NCI-H2107 (cell line): ENCODE measurements at regions not wholly inside any gene's neighbourhood (a gene's known extent, or its start where the extent isn't known, plus 50 kb on each side); places are given as distances from the start of the nearest gene placed in this dataset.

Experiments used
- DNase-seq: peaks from one replicate; lab custom pipeline; 2025; lab: John Stamatoyannopoulos, UW

DNA sequence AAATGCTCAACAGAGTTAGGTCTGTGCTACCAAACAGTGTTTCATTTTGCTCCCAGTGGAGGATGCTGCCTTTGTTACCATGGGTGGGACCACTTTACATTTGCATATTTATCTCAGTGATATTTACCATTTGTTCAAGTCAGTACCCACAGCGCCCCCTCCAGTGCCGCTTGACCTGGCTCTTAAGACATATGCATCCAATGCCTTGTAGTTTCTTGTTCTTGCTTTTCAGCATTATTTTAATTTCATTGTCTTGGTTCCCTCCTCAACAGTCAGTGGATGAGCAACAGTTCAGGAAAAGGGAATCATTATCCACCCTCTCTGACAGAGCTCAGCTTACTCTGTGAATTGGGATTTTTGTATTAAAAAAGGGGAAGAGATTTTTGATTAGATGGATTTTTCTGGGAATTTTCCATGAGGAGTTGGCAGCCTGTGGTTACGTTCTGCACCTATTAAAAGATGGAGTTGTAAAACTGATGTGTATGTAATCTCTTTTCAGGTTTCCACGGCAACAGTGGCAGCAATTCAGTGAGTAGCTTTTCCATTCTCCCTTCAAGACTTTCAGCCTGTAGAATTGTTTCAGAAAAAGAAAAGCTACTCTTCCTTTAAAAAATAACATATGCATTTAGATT lies 240.5 kb upstream of the DAAM1 start:
- DNase-seq = no peak

- DNase-seq = no peak
Measured at GRCh38 chr14:58950555-58950954, 237.9 kb upstream of the DAAM1 start.

DNA sequence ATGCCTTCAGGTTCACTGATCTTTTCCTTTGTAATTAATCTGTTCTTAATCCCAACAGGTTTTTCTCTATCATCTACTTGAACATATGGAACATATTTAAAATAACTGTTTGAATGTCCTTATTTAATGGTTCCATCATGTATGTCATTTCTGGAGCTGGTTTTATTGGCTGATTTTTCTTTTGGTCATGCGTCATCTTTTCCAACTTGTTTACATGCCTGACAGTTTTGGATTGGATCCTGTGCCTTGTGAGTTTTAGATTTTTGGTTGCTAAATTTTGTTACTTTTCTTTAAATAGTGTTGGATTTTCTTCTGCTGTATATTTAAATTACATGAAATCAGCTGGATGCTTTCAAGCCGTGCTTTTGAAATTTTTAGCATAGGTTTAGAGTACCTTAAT lies 237.3 kb upstream of the DAAM1 start:
- DNase-seq = no peak

DNA sequence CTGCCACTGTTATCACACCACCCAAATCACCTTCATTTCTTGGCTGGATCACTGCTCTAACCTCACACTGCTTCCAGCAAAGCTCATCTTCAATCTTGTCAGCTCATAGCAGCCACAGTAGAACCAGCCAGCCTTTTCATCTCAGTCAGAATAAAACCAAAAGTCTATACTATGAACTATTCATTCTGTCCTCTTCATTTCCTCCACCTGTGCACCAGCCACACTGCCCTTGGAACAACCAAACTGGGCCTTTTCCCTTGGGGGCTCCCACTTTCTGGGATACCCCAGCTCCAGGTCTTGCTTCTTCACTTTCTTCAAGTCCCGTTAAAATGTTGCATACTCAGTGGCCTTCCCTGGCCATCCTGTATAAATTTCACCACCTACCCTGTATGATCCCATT lies 234.4 kb upstream of the DAAM1 start:
- no peak for DNase-seq

DNA sequence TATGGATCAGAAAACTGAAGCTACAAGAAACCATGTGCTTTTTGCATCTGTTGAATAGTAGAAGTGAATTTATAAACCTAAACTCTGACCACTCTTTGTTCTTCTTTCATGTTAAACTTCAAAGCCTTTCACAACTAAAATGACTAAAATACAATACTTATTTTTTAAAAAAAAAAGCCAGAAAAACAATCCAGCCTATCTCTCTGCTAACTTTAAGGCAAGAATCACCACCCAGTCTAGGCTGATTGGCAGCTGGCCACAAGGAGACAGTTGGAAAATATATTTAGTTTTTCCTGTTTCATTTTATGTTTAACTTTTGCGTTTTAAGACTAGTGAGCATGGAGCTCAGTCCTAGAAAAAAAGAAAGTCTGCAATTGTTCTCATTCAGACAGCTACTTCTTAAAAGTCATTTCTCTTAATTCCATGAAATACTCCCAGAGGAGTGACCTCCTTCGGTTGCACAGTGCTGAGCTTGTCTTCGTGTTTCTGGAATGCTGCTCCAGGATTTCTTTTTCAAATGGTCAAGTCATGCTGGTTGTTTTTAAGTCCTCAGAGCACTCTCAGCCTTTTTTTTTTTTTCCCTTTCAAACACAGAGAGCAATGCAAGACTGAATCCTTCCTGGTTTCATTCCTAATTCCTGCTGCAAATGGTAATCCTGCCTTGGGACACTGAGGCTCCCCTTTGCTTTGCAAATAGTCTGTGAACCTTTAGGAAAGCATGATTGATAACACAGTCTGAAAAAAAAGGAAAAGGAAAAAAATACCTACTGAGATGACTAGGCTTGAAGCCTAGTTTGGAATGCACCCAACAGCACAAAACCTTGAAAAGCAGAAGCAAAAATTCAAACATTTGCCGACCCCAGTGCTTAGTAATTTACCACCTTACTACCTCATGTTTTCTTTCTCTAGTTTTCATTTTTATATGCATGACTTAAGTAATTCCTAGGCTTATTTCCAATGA lies 233.3 kb upstream of the DAAM1 start:
- DNase-seq = no peak

GRCh38 chr14:58961045-58961731 lies 227.3 kb upstream of the DAAM1 start:
- no peak for DNase-seq

- no peak for DNase-seq
Measured at GRCh38 chr14:58963873-58964597, 224.4 kb upstream of the DAAM1 start.

DNA sequence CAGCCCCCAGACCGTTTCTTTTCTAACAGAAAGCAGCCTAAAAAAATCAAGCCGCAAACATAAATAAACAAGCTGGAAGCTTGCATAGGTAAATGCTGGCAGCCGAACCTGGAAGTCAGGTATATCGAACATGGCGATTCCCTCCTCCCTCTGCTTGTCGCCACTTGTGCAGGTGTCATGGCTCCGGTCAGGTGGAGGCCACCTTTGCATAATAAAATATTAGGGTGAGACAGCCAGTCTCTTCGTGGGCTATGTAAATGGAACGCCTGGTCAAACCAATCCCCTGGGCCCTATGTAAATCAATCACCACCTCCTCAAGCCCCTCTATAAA lies 223.9 kb upstream of the DAAM1 start:
- DNase-seq = no peak

GRCh38 chr14:58965601-58966000 lies 222.9 kb upstream of the DAAM1 start:
- DNase-seq = no peak

DNA sequence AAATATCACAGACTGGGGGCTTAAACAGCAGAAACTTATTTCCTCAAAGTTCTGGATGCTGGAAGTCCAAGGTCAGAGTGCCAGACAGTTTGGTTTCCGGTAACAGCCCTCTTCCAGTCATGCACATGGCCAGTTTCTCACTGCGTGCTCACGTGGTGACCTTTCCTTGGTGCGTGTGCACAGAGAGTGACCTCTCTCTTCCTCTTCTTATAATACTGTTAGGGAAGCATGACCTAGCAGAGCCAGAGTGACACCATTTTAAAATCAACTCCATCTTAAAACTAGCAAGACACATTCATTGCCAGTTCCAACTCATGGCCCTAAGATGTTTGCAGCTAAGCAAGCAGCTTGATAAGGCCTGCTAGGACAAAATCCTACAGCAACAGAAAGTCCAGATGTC lies 221.5 kb upstream of the DAAM1 start:
- DNase-seq = no peak

DNA sequence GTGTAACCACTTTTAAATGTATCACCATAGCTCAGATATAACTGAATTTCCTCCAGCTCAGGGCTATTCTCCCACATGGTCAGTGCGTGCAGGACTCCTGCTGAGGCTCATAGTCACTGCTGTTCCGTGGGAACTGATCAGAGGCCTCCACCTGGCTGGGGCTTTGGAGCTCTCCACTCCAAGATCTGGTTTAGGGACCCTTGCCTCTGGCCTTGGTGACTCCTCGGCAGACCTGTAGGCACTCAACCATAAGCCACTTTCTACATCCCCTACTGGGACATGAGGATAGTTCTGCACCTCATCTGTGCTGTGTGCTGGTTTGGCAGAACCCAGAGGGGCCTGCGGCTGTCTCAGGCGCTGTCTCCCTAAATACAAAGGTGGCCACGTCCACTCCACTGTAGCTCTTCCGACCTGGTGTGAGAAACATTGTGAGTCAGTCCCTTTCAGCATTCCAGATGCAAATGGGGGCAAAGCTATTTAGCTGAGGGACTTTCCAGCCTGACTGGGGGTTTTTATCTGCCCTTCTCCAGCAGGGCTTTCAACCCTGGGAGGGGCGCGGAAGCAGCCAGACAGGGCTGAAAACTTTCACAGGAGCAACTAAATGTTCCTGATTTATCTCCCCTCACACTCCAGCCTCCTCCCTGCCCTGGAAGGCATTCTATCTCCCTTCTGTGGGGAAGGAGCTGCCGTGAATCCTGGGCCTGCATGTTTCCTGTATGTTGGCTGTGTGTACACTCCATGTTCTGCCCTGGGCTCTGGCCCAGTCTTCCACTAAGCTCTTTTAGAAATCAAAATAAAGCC lies 218.3 kb upstream of the DAAM1 start:
- DNase-seq = no peak

GRCh38 chr14:58972233-58973017 lies 216.0 kb upstream of the DAAM1 start:
- DNase-seq = no peak

DNA sequence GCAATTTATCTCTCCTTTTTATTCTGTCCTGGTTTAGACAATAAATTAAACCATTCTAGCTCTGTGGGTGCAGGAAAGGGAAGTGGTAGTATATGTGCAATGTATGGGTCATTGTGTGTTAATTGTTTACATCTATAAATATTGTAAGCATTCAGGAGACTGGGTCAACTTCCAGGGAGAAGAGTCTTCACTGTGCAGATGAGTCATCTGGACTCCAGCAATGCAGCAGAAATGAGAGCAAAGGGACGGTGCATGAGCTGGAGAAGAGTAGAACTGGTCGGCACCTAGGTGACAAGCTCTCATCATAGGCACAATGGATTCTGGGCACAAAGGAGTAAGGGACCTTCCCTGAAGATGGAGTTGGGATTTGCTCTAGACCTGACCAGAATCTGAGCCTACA lies 211.1 kb upstream of the DAAM1 start:
- no peak for DNase-seq

- no peak for DNase-seq
Measured at GRCh38 chr14:58978343-58978742, 210.1 kb upstream of the DAAM1 start.

GRCh38 chr14:58979325-58979724 lies 209.1 kb upstream of the DAAM1 start:
- no peak for DNase-seq

- no peak for DNase-seq
Measured at GRCh38 chr14:58981840-58982239, 206.6 kb upstream of the DAAM1 start.

GRCh38 chr14:58985786-58986185 lies 202.7 kb upstream of the DAAM1 start:
- DNase-seq = no peak

GRCh38 chr14:58987591-58987990 lies 200.9 kb upstream of the DAAM1 start:
- no peak for DNase-seq

DNA sequence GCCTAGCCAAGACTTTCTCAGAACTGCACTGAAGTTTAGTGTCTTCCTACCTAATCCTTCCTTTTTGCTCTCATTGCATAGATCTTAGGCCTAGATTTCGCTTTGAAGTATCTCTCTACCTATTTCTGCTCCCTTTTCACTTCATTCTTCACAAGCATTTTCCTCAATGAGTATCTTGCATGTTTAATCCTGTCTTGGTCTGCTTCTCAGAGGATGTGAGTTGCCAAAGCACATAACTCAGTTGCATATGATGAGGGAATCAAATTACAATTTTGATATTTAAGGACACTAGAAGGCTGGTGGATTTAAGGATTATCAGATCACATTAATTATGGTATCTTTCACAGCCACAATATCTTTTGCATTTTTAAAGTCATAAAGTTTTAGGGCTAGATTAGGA lies 195.5 kb upstream of the DAAM1 start:
- no peak for DNase-seq

DNA sequence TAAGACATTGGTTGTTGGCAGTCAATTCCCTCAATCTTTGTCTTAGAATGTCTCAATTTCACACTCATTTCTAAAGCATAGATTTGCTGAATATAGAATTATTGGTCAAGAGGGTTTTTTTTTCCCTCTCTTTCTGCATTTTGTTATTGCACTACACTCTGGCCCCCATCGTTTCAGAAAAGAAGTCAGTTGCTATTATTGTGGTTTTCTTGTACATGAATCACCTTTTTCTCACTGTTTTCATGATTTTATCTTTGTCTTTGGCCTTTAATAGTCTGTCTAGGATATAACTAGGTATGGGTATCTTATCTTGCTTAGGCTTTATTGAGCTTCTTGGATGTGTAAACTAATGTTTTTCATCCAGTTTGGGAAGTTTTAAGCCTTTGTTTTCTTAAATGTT lies 194.3 kb upstream of the DAAM1 start:
- no peak for DNase-seq

GRCh38 chr14:59004012-59004411 lies 184.5 kb upstream of the DAAM1 start:
- no peak for DNase-seq
